VCaP (cell line): ENCODE measurements at regions not wholly inside any gene's neighbourhood (a gene's known extent, or its start where the extent isn't known, plus 50 kb on each side); places are given as distances from the start of the nearest gene placed in this dataset.

Experiments
- H3K27ac ChIP-seq: fragments of 450-650 bp; 2 replicates; pipeline ENCODE4 v1.5.1; 2017
- CTCF ChIP-seq: fragments of 450-650 bp; conservative IDR thresholded peaks from 2 replicates; pipeline ENCODE4 v1.5.1; 2017; ENCODE audit warnings: mild to moderate bottlenecking, moderate library complexity

- TF ChIP-seq CTCF: no peak
- no peak overlapping the region for H3K27ac ChIP-seq
These were observed 100.0 kb upstream of the ARHGAP5 start for GRCh38 chr14:31977001-31977556.

DNA sequence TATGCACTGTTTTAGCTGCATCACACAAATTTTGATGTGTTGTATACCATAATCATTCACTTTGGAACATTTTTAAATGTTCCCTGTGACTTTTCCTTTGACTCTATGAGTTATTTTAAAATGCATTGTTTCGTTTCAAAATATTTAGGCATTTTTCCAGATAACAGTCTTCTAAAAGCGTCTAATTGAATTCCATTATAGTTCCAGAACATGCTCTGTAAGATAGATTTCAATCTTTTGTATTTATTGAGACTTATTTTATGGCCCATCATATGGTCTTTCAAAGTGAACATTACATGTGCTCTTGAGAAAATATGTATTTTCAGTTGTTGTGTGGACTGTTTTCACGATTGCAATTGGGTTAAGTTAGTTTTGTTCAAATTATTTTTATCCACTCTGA, 98.7 kb upstream of the ARHGAP5 start:
- no peak for TF ChIP-seq CTCF
- no peak overlapping the region for H3K27ac ChIP-seq

- H3K27ac ChIP-seq: no peak overlapping the region
- no peak for TF ChIP-seq CTCF
These were observed 94.5 kb upstream of the ARHGAP5 start for GRCh38 chr14:31982642-31983041.

- no peak overlapping the region for H3K27ac ChIP-seq
- no peak for TF ChIP-seq CTCF
These were observed 90.7 kb upstream of the ARHGAP5 start for GRCh38 chr14:31986405-31986804.

DNA sequence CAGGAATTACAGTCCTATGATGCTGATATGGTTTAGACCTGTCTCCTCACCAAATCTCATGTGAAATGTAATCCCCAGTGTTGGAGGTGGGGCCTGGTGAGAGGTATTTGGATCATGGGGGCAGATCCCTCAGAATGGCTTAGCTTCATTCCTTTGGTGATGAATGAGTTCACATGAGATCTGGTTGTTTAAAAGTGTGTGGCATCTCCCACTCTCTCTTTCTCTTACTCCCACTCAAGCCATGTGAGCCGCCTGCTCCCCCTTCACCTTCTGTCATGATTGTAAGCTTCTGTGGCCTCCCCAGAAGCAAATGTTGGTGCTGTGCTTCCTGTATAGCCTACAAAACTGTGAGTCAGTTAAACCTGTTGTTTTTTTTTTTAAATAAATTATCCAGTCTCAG, 89.4 kb upstream of the ARHGAP5 start:
- no peak overlapping the region for H3K27ac ChIP-seq
- no peak for TF ChIP-seq CTCF

DNA sequence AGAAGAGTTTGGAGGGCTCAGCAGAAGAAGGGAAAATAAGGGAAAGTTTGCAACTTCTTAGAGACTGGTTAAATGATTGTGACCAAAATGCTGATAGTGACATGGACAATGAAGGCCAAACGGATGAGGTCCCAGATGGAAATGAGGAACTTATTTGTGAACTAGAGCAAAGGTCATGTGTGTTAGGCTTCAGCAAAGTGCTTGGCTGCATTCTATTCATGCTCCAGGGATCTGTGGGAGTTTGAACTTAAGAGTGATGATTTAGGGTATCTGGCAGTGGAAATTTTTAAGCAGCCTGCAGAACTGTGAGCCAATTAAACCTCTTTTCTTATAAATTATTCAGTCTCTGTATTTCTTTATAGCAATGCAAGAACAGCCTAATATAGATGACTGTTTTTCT, 88.9 kb upstream of the ARHGAP5 start:
- TF ChIP-seq CTCF: no peak
- no peak overlapping the region for H3K27ac ChIP-seq

- no peak overlapping the region for H3K27ac ChIP-seq
- no peak for TF ChIP-seq CTCF
These were observed 86.8 kb upstream of the ARHGAP5 start for GRCh38 chr14:31990183-31990857.
